NCI-H446 treated with DMSO at 0.1 percent for 48 hours (cell line): ENCODE measurements at regions not wholly inside any gene's neighbourhood (a gene's known extent, or its start where the extent isn't known, plus 50 kb on each side); places are given as distances from the start of the nearest gene placed in this dataset.

Source experiments
- DNase-seq: peaks from one replicate; lab custom pipeline; 2025; lab: John Stamatoyannopoulos, UW

GRCh38 chr17:62913991-62914570, 52.0 kb upstream of the TANC2 start:
- no peak for DNase-seq

DNA sequence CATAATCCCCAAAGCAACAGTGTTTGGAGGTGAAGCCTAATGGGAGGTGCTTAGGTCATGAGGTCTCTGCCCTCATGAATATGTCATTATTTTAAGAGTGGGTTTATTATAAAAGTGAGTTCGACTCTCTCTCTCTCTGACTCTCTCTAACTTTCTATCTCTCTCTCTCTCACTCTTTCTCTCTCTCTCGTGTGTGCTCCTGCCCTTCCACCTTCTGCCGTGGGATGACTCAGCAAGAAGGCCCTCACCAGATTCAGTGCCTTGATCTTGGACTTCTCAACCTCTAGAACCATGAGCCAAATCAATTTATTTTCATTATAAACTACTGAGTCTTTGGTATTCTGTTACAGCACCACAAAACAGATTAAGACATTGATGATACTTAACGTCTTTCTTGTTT, 53.7 kb upstream of the TANC2 start:
- DNase-seq = no peak

DNA sequence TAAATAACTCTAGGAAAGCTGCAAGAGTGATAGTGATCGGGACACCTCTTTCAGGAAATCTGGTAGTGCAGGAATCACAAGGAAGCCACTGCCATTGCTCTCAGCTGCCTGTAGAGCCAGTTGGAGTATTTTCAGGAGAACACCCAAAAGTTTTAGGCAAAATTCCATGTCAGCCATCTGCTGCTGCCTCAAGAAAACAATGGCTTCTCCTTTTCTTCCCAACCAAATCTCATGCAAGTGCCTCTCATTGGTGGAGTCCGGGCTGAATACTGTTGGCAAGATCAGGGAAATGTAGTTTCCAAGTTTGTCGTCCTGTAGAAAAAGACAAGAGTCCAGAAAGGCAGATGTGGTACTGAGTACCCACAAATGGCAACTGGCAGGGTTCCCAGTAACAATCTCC, 54.9 kb upstream of the TANC2 start:
- DNase-seq = peak; percentile 86

GRCh38 chr17:62910277-62910676, 55.8 kb upstream of the TANC2 start:
- DNase-seq = no peak

GRCh38 chr17:62907961-62908360, 58.1 kb upstream of the TANC2 start:
- no peak for DNase-seq

DNA sequence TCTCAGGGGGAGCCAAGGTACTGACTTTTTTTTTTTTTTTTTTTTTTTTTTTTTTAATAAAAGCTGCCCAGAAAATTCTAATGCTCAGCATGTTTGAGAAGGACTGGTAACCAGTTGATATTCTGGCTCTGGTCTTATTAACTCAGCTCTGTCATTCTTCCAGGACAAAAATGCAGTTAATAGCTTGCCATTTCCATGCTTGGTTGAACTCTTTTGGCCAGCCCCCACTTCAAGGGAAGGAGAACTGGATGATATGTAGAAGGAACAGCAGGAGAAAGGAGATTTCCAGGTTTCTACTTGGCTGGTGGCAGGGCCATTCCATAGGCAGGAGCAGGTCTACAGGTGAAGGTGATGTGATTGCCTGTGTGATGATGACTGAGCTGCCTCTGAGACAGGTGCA, 59.2 kb upstream of the TANC2 start:
- peak; percentile 4 for DNase-seq

DNA sequence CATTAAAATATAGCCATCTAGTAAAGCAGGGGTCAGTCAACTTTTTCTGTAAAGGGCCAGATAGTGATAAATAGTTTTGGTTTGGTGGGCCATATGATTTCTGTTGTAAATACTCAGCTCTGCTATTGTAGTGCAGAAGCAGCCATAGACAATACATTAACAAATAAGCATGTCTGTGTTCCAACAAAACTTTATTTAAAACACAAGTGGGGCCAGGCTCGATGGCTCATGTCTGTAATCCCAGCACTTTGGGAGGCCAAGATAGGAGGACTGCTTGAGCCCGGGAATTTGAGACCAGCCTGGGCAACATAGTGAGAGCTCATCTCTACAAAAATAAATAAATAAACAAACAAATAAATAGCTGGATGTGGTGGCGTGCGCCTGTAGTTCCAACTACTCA, 60.8 kb upstream of the TANC2 start:
- DNase-seq = no peak

GRCh38 chr17:62902531-62903220, 63.4 kb upstream of the TANC2 start:
- no peak for DNase-seq

DNA sequence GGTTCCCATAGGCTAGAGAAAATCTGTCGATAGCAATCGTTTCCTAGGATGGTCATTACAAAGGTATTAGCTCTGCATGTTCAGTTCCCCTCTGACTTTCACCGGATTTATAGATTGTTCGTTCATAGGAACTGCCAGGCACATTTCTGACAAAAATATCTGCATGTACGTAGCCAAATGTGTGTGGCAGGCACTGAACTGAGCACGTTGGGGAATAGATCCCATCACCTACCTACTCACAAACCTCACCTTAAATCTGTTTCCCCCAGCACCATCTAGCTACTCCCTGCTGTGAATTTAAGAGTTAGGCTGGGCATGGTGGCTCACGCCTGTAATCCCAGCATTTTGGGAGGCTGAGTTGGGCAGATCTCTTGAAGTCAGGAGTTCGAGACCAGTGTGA, 64.5 kb upstream of the TANC2 start:
- DNase-seq = no peak

GRCh38 chr17:62900096-62900495, 65.9 kb upstream of the TANC2 start:
- no peak for DNase-seq

DNA sequence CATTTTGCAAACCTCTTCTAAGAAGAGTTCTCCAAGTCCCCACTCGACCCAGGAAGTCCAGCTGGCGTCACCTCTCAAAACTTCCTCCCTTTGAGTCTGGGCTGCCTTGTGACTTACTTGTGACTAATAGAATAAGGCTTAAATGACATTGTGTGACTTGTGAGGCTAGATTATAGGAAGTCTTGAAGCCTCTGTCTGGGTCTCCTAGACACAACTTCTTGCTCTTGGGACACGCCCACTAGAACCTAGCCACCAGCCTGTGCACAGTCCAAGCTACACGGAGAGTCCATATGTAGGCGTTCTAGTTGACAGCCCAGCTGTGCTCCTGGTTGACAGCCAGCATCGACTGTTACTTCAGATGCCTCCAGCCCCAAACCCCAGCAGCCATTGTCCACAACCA, 66.7 kb upstream of the TANC2 start:
- DNase-seq = no peak

- DNase-seq = no peak
Observed at GRCh38 chr17:62898239-62898864, 67.7 kb upstream of the TANC2 start.

GRCh38 chr17:62897706-62898105, 68.3 kb upstream of the TANC2 start:
- no peak for DNase-seq

GRCh38 chr17:62895320-62896301, 70.4 kb upstream of the TANC2 start:
- DNase-seq = no peak

DNA sequence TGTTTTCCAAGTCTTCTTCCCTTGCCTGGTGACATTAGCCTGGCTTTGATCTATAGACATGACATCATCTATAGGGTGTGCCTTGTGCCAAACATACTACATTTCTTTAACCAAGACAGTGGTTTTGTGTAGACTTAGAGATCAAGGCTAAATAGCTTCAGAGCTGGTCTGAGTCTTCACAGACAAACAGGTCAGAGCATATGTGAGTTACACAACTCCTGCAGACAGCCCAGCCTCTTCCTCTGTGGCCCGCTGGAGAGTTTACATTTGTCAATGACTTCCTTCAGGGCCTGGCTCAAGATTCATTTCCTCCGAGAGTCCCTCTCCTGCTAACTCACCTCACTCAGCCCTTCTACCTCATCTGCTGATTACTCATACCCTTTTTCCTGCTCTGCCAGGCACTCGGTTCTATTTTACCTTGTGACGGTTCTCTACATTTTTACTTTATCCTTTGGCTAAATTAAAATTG, 73.1 kb upstream of the TANC2 start:
- no peak for DNase-seq

DNA sequence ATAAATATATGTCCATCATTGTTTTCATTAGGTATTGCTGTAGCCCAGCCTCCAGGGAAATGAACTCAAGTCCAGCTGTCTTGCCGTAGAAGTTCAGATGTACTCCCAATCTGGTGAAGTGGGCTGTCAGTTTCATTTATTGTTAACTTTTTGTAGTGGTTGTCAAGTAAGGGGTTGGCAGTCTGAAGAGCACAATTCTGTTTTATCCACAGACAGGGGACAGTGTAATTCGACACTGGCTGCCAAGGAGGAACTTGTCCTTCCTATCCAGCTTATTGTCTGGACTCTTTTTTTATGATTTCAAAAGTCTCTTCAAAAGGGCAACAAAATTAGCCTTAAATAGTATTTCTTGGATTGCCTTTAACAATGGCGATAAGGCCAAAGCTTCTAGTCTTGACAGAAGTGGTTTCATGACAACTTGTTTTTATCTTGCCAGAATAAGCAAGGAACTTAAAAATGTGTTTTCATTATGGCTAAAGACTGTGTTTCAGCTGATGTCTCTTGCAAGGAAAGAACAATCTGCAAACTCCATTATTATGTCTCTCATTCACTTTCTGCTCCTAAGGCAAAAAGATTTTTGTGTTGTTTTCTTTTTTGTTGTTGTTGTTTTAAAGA, 73.9 kb upstream of the TANC2 start:
- no peak for DNase-seq

- DNase-seq = no peak
Observed at GRCh38 chr17:62891659-62892058, 74.4 kb upstream of the TANC2 start.

- no peak for DNase-seq
Observed at GRCh38 chr17:62888765-62889164, 77.3 kb upstream of the TANC2 start.

DNA sequence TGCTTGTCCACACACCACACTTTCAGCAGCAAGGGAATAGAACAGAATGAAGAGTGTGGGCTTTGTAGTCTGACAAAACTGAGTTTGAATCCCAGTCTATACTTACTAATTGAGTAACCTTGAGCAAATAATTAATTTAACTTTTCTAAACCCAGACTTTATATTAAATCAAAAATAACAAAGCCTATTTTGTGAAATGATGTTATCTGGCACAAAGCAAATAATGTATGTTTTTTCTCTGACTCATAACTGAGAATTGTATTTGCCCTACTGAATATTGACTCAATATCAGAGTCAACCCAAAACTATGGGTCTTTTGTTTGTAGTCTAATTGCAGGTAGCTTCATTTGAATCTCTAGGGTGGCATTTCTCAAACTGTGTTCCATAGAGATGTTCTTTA, 77.9 kb upstream of the TANC2 start:
- DNase-seq = no peak

- DNase-seq = no peak
Observed at GRCh38 chr17:62887437-62887836, 78.6 kb upstream of the TANC2 start.

DNA sequence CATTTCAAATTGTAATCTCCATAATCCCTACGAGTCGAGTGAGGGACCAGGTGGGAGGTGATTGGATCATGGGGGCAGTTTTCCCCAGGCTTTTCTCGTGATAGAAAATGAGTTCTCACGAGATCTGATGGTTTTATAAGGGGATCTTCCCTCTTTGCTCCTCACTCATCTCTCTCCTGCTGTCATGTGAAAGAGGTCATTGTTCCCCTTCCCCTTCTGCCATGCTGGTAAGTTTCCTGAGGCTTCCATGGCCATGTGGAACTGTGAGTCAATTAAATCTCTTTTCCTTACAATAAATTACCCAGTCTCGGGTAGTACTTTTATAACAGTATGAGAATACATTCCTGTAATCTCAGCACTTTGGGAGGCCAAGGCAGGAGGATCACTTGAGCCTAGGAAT, 76.7 kb upstream of the MARCHF10 start:
- no peak for DNase-seq

GRCh38 chr17:62882878-62883277, 74.8 kb upstream of the MARCHF10 start:
- no peak for DNase-seq
